ENCODE measurements at regions not wholly inside any gene's neighbourhood (a gene's known extent, or its start where the extent isn't known, plus 50 kb on each side); places are given as distances from the start of the nearest gene placed in this dataset.

DNA sequence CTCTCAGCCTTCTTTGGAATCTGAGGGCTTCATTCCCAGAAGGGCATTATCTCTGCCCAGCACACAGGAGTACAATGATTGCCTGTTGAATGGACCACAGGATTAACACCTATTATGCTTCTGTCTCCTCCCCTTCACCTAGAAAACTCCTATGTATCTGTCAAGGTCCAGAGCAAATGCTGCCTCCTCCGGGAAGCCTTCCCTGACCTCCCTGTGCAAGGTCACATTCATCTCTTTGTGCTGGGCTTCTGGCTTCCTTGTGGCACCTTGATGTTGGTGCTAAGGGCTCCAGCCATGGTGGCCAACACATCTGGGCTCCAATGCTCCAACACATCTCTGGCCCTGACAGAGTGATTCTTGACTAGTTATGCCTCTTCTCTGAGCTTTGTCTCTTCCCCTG lies 49.9 kb upstream of the ATP2B2 start:
- Histone ChIP-seq H3K9me3 (no peaks in the 10 kb centered on the region), H3K27me3 (peaks cover 24% of the 10 kb centered on the region), H3K36me3 (no peaks in the 10 kb centered on the region), H3K4me3 (ENCODE audit: low read depth in 1 of 2, low read length in 1 of 2) (no peak overlapping the region), H3K4me1 (ENCODE audit: control insufficient read depth in 1 of 2, insufficient read depth in 1 of 2, low read depth in 1 of 2, low read length in 1 of 2) (no peaks in the 10 kb centered on the region), H3K27ac (no peak overlapping the region)
- TF ChIP-seq, protein P1, sequence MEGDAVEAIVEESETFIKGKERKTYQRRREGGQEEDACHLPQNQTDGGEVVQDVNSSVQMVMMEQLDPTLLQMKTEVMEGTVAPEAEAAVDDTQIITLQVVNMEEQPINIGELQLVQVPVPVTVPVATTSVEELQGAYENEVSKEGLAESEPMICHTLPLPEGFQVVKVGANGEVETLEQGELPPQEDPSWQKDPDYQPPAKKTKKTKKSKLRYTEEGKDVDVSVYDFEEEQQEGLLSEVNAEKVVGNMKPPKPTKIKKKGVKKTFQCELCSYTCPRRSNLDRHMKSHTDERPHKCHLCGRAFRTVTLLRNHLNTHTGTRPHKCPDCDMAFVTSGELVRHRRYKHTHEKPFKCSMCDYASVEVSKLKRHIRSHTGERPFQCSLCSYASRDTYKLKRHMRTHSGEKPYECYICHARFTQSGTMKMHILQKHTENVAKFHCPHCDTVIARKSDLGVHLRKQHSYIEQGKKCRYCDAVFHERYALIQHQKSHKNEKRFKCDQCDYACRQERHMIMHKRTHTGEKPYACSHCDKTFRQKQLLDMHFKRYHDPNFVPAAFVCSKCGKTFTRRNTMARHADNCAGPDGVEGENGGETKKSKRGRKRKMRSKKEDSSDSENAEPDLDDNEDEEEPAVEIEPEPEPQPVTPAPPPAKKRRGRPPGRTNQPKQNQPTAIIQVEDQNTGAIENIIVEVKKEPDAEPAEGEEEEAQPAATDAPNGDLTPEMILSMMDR (IDR thresholded peaks at IDR 0.05), result no peak

DNA sequence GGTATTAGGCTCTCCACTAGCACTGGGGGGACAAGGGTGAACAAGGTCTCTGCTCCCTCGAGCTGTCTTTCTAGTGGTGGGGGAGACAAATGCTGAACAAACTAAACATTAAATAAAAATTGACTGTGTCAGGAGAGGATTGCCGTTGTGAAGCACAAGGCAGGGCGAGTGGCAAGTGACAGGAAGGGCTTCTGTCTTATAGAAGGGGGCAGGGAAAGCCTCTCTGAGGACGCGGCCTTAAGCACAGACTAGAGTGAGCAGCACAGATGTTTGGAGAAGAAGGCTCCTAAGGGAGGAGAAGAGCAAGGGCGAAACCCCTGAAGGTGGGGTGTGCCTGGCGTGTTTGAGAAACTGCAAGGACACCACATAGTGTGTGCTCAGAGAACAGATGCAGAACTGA lies 50.9 kb upstream of the ATP2B2 start:
- Histone ChIP-seq H3K27me3 (peaks cover 16% of the 10 kb centered on the region), H3K4me1 (ENCODE audit: control insufficient read depth in 1 of 2, insufficient read depth in 1 of 2, low read depth in 1 of 2, low read length in 1 of 2) (no peaks in the 10 kb centered on the region), H3K27ac (no peak overlapping the region), H3K4me3 (ENCODE audit: low read depth in 1 of 2, low read length in 1 of 2) (no peak overlapping the region), H3K9me3 (no peaks in the 10 kb centered on the region), H3K36me3 (no peaks in the 10 kb centered on the region)
- TF ChIP-seq, protein P1 (IDR thresholded peaks at IDR 0.05), result no peak

DNA sequence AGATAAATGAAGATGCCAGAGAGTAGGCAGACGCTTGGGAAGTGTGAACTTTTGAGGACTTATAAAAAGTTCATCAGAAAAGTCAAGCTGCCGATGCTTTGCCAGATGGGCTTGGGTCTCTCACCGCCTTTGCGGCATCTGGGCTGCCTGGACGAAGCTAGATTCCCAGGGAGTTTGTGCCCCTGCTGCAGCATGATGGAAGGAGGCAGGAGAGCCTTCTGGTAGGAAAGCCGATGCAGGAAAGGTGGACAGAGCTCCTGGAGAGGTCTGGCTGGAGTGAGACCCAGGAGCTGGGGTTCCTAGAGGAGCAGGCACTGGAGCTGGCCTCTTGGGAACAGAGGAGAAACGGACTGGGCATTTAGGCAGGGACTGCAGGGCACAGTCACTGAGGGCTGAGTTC lies 51.9 kb upstream of the ATP2B2 start:
- Histone ChIP-seq H3K4me3 (ENCODE audit: low read depth in 1 of 2, low read length in 1 of 2) (no peak overlapping the region), H3K27me3 (peaks cover 7% of the 10 kb centered on the region), H3K27ac (no peak overlapping the region), H3K9me3 (no peaks in the 10 kb centered on the region), H3K36me3 (no peaks in the 10 kb centered on the region), H3K4me1 (ENCODE audit: control insufficient read depth in 1 of 2, insufficient read depth in 1 of 2, low read depth in 1 of 2, low read length in 1 of 2) (no peaks in the 10 kb centered on the region)
- TF ChIP-seq, protein P1 (IDR thresholded peaks at IDR 0.05), result no peak

DNA sequence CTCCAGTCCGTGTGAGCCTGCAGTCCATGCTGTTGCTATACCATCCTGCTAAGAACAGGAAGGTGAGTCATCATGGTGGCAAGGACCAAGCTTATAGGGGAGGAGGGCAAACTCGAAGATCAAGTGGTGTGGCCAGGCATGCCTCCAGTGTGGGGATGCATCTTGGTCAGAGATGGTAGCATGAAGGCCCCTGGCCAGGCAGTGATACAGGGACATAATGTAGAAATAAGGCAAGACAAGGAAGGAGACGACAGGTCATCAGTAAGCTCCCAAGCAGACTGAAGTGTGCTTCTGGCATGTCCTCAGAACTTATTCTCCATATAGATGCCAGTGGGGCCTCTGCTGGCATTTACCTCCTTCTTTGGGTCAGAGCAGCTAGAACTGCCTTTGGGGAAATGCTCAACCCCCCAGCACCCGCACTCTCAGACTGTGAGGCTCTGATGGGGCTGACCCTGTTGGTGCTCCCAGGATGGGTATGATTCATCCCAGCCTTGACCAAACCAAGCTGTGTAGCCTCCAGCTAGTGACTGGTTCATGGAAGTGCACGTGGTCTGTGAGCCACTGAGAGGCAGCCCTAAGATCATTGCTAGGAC lies 52.5 kb upstream of the ATP2B2 start:
- Histone ChIP-seq H3K4me1 (ENCODE audit: control insufficient read depth in 1 of 2, insufficient read depth in 1 of 2, low read depth in 1 of 2, low read length in 1 of 2) (no peaks in the 10 kb centered on the region), H3K9me3 (no peaks in the 10 kb centered on the region), H3K27ac (no peak overlapping the region), H3K27me3 (peaks cover under 1% of the 10 kb centered on the region), H3K36me3 (no peaks in the 10 kb centered on the region), H3K4me3 (ENCODE audit: low read depth in 1 of 2, low read length in 1 of 2) (no peak overlapping the region)
- TF ChIP-seq, protein P1 (IDR thresholded peaks at IDR 0.05), result no peak

DNA sequence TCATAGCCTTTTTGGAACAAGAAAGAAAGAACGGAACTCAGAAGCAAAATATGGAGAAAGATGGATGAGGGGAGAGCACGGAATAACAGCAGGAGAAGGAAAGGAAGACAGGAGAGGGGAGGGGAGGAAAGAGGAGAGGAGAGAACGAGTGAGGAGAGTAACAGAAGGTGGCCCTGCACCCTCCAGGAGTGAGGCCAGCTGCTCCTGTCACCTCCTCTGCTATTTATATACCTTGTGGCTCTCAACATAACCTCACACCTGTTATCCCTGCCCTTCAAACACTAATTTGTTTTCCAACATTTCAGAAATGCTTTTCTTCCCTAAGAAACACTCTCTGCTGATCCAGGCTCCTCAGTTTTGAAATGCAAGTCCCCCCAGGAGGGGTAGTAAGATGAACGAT lies 53.4 kb upstream of the ATP2B2 start:
- no peak overlapping the region for H3K27ac ChIP-seq
- H3K4me3 ChIP-seq (ENCODE audit: low read depth in 1 of 2, low read length in 1 of 2), result no peak overlapping the region
- TF ChIP-seq, protein P1 (IDR thresholded peaks at IDR 0.05), result no peak
- no peaks in the 10 kb centered on the region for H3K4me1 ChIP-seq (ENCODE audit: control insufficient read depth in 1 of 2, insufficient read depth in 1 of 2, low read depth in 1 of 2, low read length in 1 of 2)
- H3K36me3 ChIP-seq, result no peaks in the 10 kb centered on the region
- no peaks in the 10 kb centered on the region for H3K27me3 ChIP-seq
- no peaks in the 10 kb centered on the region for H3K9me3 ChIP-seq
